Transverse colon (tissue), 4 donors: ENCODE measurements at regions not wholly inside any gene's neighbourhood (a gene's known extent, or its start where the extent isn't known, plus 50 kb on each side); places are given as distances from the start of the nearest gene placed in this dataset.

ENCODE experiments used
- CTCF ChIP-seq, 5 experiments: fragments of 200-600 bp in 3 of 5; fragments of 450-650 bp in 2 of 5; sonication (generic) in 3 of 5; IDR thresholded peaks; 1 replicate in 2 of 5; 2 replicates in 3 of 5; pipeline ENCODE4 v1.5.1; 2016 to 2017; ENCODE audit warnings: antibody characterized with exemption in 5 of 5, inconsistent platforms in 3 of 5, mild to moderate bottlenecking in 2 of 5, moderate library complexity in 1 of 5
- POLR2A ChIP-seq: fragments of 450-650 bp; IDR thresholded peaks from one replicate; pipeline ENCODE4 v1.6.1; 2016; ENCODE audit warnings: antibody characterized with exemption, mild to moderate bottlenecking, moderate library complexity
- POLR2AphosphoS5 ChIP-seq, 3 donors: sonication (generic); formaldehyde crosslinking; IDR thresholded peaks; one replicate each; pipeline ENCODE4 v1.6.1; 2016; ENCODE audit warnings: antibody characterized with exemption in 3 of 3

GRCh38 chr2:125591954-125592353 is 1064.0 kb upstream of the GYPC start:
- no peak for TF ChIP-seq CTCF (IDR thresholded peaks at IDR 0.05)
- TF ChIP-seq POLR2A = no peak
- no peak for TF ChIP-seq POLR2AphosphoS5 (IDR thresholded peaks at IDR 0.05)
